IMR-90 (cell line): ENCODE measurements at regions not wholly inside any gene's neighbourhood (a gene's known extent, or its start where the extent isn't known, plus 50 kb on each side); places are given as distances from the start of the nearest gene placed in this dataset.

Source experiments
- BHLHE40 ChIP-seq: fragments of 150-350 bp; IDR thresholded peaks from 2 replicates; pipeline ENCODE4 v1.6.1; 2016; ENCODE audit warnings: mild to moderate bottlenecking, low read depth, low read length
- CTCF ChIP-seq: conservative IDR thresholded peaks from 2 replicates; pipeline ENCODE4 v1.5.1; 2012; ENCODE audit warnings: mild to moderate bottlenecking, low read depth, low read length, improper control_type of control experiment
- RFX5 ChIP-seq: IDR thresholded peaks from 2 replicates; pipeline ENCODE4 v1.8.0; 2012; ENCODE audit warnings: low read depth, mild to moderate bottlenecking, low read length, moderate library complexity

- TF ChIP-seq RFX5 (no peak), CTCF (no peak), BHLHE40 (no peak)
Observed at GRCh38 chr10:129098517-129098916, 368.5 kb upstream of the MGMT start.
